Right lobe of liver (tissue), 6 donors: ENCODE measurements at regions not wholly inside any gene's neighbourhood (a gene's known extent, or its start where the extent isn't known, plus 50 kb on each side); places are given as distances from the start of the nearest gene placed in this dataset.

ENCODE experiments used
- ATAC-seq, 4 donors: fragments of 200-7000 bp; cut with Tn5 transposase; one replicate each; pipeline ENCODE4 v1.9.1; 2020; ENCODE audit warnings: mild to moderate bottlenecking in 4 of 4, moderate library complexity in 4 of 4
- DNase-seq, 3 donors: peaks; one replicate each; pipeline ENCODE4 v3.0.0-alpha.2; 2020
- H3K27ac ChIP-seq, 3 donors: fragments of 200-600 bp; one replicate each; pipeline ENCODE4 v1.8.0; 2022
- H3K27me3 ChIP-seq, 2 donors: fragments of 200-600 bp; one replicate each; pipeline ENCODE4 v1.8.0; 2022
- H3K36me3 ChIP-seq, 4 donors: fragments of 200-600 bp; sonication (generic) in 1 of 4; one replicate each; pipeline versions ENCODE4 v1.5.1 to v1.8.0; 2017 to 2022; ENCODE audit warnings: control low read depth in 1 of 4
- H3K4me1 ChIP-seq, 4 donors: fragments of 200-600 bp; sonication (generic) in 1 of 4; one replicate each; pipeline versions ENCODE4 v1.5.1 to v1.8.0; 2017 to 2022; ENCODE audit warnings: control low read depth in 1 of 4
- H3K4me3 ChIP-seq, 3 donors: fragments of 200-600 bp; one replicate each; pipeline ENCODE4 v1.8.0; 2022
- H3K9me3 ChIP-seq, 4 donors: fragments of 200-600 bp; sonication (generic) in 1 of 4; one replicate each; pipeline versions ENCODE4 v1.5.1 to v1.8.0; 2017 to 2022; ENCODE audit warnings: control low read depth in 1 of 4
- POLR2A ChIP-seq: fragments of 450-650 bp; IDR thresholded peaks from one replicate; pipeline ENCODE4 v1.6.1; 2017; ENCODE audit warnings: antibody characterized with exemption, mild to moderate bottlenecking
- WGBS: methylation state at CpG from one replicate; pipeline ENCODE4 v1.1.6; 2018; ENCODE audit warnings: low coverage, low lambda C conversion rate; ENCODE audit not compliant: insufficient coverage; ENCODE audit errors: missing lambda C conversion rate; 5-methylcytosine and 5-hydroxymethylcytosine counted together
- intact Hi-C, 2 donors: fragments of 100-400 bp; cut with DNase I; formaldehyde crosslinking; loops; one replicate each; pipeline versions ENCODE4 v1.11.2 to v1.14.1; 2022
- TF ChIP-seq, protein P1 (sequence below), 4 donors: fragments of 200-600 bp in 3 of 4; fragments of 450-650 bp in 1 of 4; IDR thresholded peaks; one replicate each; pipeline versions ENCODE4 v1.5.1 to v1.8.0; 2016 to 2022; ENCODE audit warnings: antibody characterized with exemption in 4 of 4, mild to moderate bottlenecking in 2 of 4
- donor health status: DM: no; HTN: yes; CAD: no.
- donor health status: DM: no; HTN: no; CAD: no.
- donor health status: DM: no; HTN: no; CAD: no.
- donor health status: DM: no; HTN: yes; CAD: no.
- donor health status: DM: no; HTN: yes; CAD: no.

DNA sequence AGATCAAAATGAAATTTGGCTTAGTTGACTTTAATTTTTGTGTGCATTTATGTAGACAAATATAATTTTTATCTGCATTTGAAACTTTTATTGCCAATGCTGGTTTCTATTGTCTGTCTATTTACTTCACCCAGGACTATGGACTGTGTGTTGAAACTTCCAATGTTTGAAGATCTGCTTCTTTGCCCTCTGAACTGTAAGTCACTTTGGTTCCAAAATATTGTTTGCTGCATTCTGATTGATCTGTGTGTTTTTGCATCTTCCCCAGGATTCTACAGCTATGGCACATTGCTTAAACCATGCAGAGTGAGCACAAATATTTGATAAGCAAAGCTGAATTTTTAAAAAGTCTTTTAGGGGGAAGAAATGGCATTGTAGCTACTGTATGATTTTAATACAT, 131.0 kb upstream of the SOX5 start:
- peak; percentile 61 to 85 (median 73) for ATAC-seq
- TF ChIP-seq POLR2A = no peak
- TF ChIP-seq, protein P1, sequence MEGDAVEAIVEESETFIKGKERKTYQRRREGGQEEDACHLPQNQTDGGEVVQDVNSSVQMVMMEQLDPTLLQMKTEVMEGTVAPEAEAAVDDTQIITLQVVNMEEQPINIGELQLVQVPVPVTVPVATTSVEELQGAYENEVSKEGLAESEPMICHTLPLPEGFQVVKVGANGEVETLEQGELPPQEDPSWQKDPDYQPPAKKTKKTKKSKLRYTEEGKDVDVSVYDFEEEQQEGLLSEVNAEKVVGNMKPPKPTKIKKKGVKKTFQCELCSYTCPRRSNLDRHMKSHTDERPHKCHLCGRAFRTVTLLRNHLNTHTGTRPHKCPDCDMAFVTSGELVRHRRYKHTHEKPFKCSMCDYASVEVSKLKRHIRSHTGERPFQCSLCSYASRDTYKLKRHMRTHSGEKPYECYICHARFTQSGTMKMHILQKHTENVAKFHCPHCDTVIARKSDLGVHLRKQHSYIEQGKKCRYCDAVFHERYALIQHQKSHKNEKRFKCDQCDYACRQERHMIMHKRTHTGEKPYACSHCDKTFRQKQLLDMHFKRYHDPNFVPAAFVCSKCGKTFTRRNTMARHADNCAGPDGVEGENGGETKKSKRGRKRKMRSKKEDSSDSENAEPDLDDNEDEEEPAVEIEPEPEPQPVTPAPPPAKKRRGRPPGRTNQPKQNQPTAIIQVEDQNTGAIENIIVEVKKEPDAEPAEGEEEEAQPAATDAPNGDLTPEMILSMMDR (IDR thresholded peaks at IDR 0.05) = no peak
- Histone ChIP-seq H3K27ac (peak overlapping the region in 2 of 3 donors; percentile 41 to 60), H3K4me1 (peaks cover 0 to 39% (median 9%) of the 10 kb centered on the region in 4 donors), H3K4me3 (no peak overlapping the region), H3K36me3 (no peaks in the 10 kb centered on the region), H3K27me3 (no peaks in the 10 kb centered on the region), H3K9me3 (no peaks in the 10 kb centered on the region)
- intact Hi-C loops = no loop called here
- DNase-seq = no peak

DNA sequence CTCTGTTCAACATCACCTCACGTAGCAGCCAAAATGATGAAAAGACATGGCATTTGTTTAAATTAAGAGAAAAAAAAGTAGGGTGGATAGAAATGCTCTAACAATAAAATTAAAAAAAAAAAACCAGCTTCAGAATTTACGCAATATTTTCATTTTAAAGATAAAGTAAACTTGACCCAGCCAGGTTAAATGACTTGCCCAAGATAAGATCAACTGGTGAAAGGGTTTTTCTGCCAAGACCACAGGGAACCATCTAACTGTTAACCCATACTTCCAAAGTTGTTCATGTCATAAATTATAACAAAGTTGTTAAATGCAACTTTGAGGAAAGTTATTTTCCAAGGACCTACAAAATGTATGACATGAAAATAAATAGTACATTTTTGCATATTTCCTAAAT, 129.6 kb upstream of the SOX5 start:
- no peak for TF ChIP-seq POLR2A
- TF ChIP-seq, protein P1 (IDR thresholded peaks at IDR 0.05) = no peak
- peaks cover 0 to 42% (median 9%) of the 10 kb centered on the region in 4 donors for H3K4me1 ChIP-seq
- WGBS = 27% methylated on average over 2 of the region's 2 CpGs
- no peaks in the 10 kb centered on the region for H3K9me3 ChIP-seq
- no peaks in the 10 kb centered on the region for H3K36me3 ChIP-seq
- H3K4me3 ChIP-seq = peak overlapping the region in 1 of 3 donors; percentile 9
- no peak for DNase-seq
- H3K27ac ChIP-seq = peak overlapping the region in 2 of 3 donors; percentile 23 to 60
- peak in 3 of 4 donors; percentile 36 to 53 (median 43) for ATAC-seq
- intact Hi-C loops = no loop called here
- H3K27me3 ChIP-seq = no peaks in the 10 kb centered on the region

DNA sequence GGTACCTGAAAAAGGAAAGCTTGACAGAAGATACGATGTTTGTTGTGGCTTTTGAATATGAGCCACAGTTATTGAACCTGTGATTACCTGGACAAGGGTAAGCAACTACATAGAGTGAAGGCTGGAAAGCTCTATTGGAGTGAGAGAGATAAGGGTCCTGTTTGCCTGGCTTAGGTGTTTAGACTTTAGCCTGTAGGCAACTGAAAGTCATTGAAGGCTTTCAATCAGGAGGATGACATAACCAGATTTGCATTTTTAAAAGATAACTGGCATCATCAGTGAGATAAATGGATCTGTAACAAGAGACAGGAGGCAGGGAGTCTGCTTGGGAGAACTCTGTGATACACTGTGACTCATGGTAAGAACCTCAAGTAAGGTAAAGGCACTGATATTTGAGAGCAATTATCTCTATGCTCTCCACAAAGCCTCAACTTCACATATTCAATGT, 128.9 kb upstream of the SOX5 start:
- TF ChIP-seq, protein P1 (IDR thresholded peaks at IDR 0.05) = no peak
- TF ChIP-seq POLR2A = no peak
- ATAC-seq (peak; percentile 83 to 88 (median 86)), DNase-seq (no peak)
- Histone ChIP-seq H3K27ac (peak overlapping the region in 2 of 3 donors; percentile 23 to 60), H3K27me3 (no peaks in the 10 kb centered on the region), H3K4me3 (peak overlapping the region in 1 of 3 donors; percentile 15), H3K9me3 (no peaks in the 10 kb centered on the region), H3K36me3 (no peaks in the 10 kb centered on the region), H3K4me1 (peaks cover 0 to 42% (median 9%) of the 10 kb centered on the region in 4 donors)
- intact Hi-C loops = no loop called here
- 18% methylated on average over 1 of the region's 1 CpG for WGBS

DNA sequence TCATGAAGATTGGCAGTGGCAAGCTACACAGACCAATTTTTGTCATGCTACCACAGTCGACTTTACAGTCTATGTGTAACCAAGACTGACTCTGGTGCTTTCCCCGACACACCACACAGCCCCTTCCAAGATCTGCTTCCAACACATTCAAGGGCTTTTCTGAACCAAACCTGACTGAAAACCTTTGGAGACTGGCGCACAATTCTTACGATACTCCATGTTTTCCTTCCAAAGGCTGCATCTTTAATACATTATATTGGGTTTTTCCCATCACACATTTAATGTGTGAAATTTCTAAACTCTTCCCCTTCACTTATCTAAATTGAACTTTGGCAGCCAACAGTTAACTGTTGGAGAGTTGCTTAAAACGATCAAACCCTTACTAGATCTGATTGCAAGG, 127.7 kb upstream of the SOX5 start:
- no peaks in the 10 kb centered on the region for H3K27me3 ChIP-seq
- no peaks in the 10 kb centered on the region for H3K36me3 ChIP-seq
- H3K27ac ChIP-seq = no peak overlapping the region
- intact Hi-C loops = no loop called here
- peaks cover 0 to 46% (median 9%) of the 10 kb centered on the region in 4 donors for H3K4me1 ChIP-seq
- no peak overlapping the region for H3K4me3 ChIP-seq
- no peak for ATAC-seq
- TF ChIP-seq, protein P1 (IDR thresholded peaks at IDR 0.05) = no peak
- TF ChIP-seq POLR2A = no peak
- 71% methylated on average over 4 of the region's 5 CpGs for WGBS
- DNase-seq = no peak
- no peaks in the 10 kb centered on the region for H3K9me3 ChIP-seq

DNA sequence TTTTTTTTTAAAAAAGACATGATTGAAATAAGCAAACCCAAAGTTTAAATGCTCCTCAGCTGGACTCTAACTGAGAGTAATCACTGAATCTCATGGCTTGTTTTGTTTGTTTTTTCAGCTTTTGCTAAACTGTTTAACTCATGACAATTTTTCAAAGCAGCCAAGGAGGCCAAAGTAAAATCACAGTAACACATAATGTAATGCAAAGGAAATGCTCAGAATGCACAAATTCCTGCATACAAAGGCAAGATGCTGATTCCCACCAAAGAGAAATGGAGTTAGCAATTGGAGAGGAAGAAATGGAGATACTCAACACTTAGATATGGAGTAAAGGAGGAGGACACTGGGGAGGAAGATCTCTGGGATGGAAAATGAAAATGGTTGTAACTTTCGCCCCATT, 126.2 kb upstream of the SOX5 start:
- Histone ChIP-seq H3K9me3 (no peaks in the 10 kb centered on the region), H3K27ac (peak overlapping the region in 1 of 3 donors; percentile 3), H3K4me3 (no peak overlapping the region), H3K4me1 (peaks cover 0 to 48% (median 14%) of the 10 kb centered on the region in 4 donors), H3K27me3 (no peaks in the 10 kb centered on the region), H3K36me3 (no peaks in the 10 kb centered on the region)
- intact Hi-C loops = no loop called here
- peak in 1 of 4 donors; percentile 6 for ATAC-seq
- WGBS = 88% methylated on average over 1 of the region's 1 CpG
- TF ChIP-seq, protein P1 (IDR thresholded peaks at IDR 0.05) = no peak
- no peak for TF ChIP-seq POLR2A
- DNase-seq = no peak
